Astrocyte of the cerebellum (primary cell): ENCODE measurements at regions not wholly inside any gene's neighbourhood (a gene's known extent, or its start where the extent isn't known, plus 50 kb on each side); places are given as distances from the start of the nearest gene placed in this dataset.

Experiments used
- DNase-seq: peaks from one replicate; pipeline ENCODE4 v3.0.0-alpha.2; 2011; ENCODE audit warnings: low read depth
- H3K4me3 ChIP-seq: 2 replicates; pipeline ENCODE4 v1.5.1; 2011; ENCODE audit warnings: mild to moderate bottlenecking, low read depth, low read length, moderate library complexity
- CTCF ChIP-seq: IDR thresholded peaks from 2 replicates; pipeline ENCODE4 v1.5.1; 2012; ENCODE audit warnings: low read length, low read depth, moderate library complexity, mild to moderate bottlenecking; ENCODE audit errors: missing control alignments
- in situ Hi-C: cut with HindIII; loops from 2 replicates; pipeline ENCODE4 v1.10.0; 2017; ENCODE audit warnings: low sequenced_read_pairs

- DNase-seq = no peak
- no peak for TF ChIP-seq CTCF
- in situ Hi-C loops = no loop called here
- no peak overlapping the region for H3K4me3 ChIP-seq
Observed at GRCh38 chr3:102670986-102671385, 236.2 kb downstream of the ZPLD1 start.

GRCh38 chr3:102672305-102672704 is 237.5 kb downstream of the ZPLD1 start:
- no peak for DNase-seq
- H3K4me3 ChIP-seq = no peak overlapping the region
- in situ Hi-C loops = no loop called here
- no peak for TF ChIP-seq CTCF

GRCh38 chr3:102673271-102674115 is 238.7 kb downstream of the ZPLD1 start:
- in situ Hi-C loops = no loop called here
- peak; percentile 29 for DNase-seq
- H3K4me3 ChIP-seq = peak overlapping the region; percentile 28
- TF ChIP-seq CTCF = peak; percentile 80

GRCh38 chr3:102674284-102674683 is 239.5 kb downstream of the ZPLD1 start:
- in situ Hi-C loops = no loop called here
- no peak for TF ChIP-seq CTCF

GRCh38 chr3:102676424-102676823 is 241.6 kb downstream of the ZPLD1 start:
- no peak for TF ChIP-seq CTCF
- no peak overlapping the region for H3K4me3 ChIP-seq
- DNase-seq = no peak
- in situ Hi-C loops = no loop called here

More at GRCh38 chr3:102674284-102674683, 239.5 kb downstream of the ZPLD1 start:
- no peak for DNase-seq
- no peak overlapping the region for H3K4me3 ChIP-seq

GRCh38 chr3:102682741-102683140 is 247.9 kb downstream of the ZPLD1 start:
- in situ Hi-C loops = no loop called here
- no peak for TF ChIP-seq CTCF
- no peak overlapping the region for H3K4me3 ChIP-seq
- no peak for DNase-seq
